ENCODE measurements at regions not wholly inside any gene's neighbourhood (a gene's known extent, or its start where the extent isn't known, plus 50 kb on each side); places are given as distances from the start of the nearest gene placed in this dataset.

GRCh38 chr3:4078903-4079302 is 224.3 kb upstream of the SETMAR start:
- TF ChIP-seq CTCF (IDR thresholded peaks at IDR 0.05) (no peak), EZH2 (IDR thresholded peaks at IDR 0.05; ENCODE audit: borderline replicate concordance, insufficient read depth, low read depth, low read length, poor library complexity, severe bottlenecking) (no peak)

All from B cell (primary cell).